ENCODE measurements at regions not wholly inside any gene's neighbourhood (a gene's known extent, or its start where the extent isn't known, plus 50 kb on each side); places are given as distances from the start of the nearest gene placed in this dataset.

DNA sequence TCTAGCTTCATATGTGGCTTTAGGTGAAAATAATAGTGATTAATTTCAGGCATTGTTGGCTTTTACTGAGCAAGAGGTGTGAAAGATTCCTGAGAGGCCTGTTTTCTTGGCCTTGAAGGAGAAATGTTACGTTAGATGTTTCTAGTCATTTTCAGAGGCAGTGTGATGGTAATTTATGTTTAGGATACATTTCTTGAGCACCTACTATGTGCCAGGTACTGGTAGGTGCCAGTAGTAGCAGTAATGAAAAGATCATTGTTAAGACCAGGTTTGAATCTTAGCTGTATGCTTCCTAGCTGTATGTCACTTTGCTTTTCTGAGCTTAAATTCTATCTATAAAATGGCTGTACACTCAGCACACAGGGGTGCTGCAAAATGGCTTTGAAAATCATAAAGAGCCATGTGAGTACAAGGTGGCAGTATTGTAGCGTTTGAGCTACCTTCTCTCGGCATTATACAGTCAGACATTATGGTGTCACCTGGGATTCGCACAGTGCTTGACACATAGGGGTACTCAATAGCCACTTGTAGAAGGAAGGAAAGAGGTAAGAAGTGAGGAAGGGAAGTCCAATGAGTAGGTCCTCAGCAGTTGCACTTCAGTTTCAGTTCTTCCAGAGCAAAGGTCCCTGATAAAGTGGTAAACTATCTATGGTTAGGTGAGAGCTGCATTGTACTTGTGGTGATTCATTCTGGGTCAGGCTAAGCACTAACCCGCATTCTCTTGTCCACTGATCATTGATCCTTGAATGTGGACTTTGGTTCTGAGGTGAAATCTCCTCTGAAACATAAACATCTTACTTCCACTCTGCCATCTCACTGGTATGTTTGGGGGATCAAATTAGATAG lies 166.5 kb upstream of the NR3C1 start:
- ChIA-PET POLR2A (no interaction called here), CTCF (interaction anchor here (0.9 kb wide), 1 partner anchor 256 kb away, joined by 3 read pairs; no protein-coding TSS in a partner anchor)
- DNase-seq, result no peak
- intact Hi-C loops (cut with micrococcal nuclease), result no loop called here
- Mint-ChIP-seq H3K4me3 (no peak overlapping the region), H3K4me1 (ENCODE audit: low read depth) (peaks cover 2% of the 10 kb centered on the region), H3K27ac (no peak overlapping the region), H3K9me3 (no peaks in the 10 kb centered on the region), H3K27me3 (peaks cover 3% of the 10 kb centered on the region), H3K36me3 (no peaks in the 10 kb centered on the region)

DNA sequence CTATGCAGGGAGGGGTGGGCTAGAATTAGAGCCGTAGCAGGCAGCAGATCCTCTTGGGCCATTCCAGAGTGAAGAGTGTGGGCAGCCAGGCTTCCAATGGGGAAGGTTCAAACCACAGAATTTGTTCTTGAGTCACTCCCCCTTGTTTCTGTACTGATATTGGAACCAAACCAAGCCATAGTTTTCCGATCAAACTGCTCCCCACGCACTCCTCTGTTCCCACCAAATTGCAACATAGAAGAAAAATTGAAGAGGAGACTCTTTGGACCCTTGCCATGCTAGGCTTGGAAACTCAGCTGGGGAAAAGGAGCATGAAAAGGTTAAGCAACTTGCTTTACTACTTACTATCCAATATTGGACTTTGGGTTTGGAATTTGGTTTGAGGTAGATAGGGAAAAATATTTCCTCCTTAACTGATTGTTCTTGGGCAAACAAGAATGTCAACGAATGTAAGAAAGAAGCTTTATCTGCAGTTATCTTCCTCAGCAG lies 165.8 kb upstream of the NR3C1 start:
- Mint-ChIP-seq H3K4me1 (ENCODE audit: low read depth) (peaks cover 5% of the 10 kb centered on the region), H3K4me3 (no peak overlapping the region), H3K27me3 (peaks cover 3% of the 10 kb centered on the region), H3K36me3 (no peaks in the 10 kb centered on the region), H3K27ac (no peak overlapping the region), H3K9me3 (no peaks in the 10 kb centered on the region)
- CTCF ChIA-PET, result interaction anchor here (0.9 kb wide), 1 partner anchor 256 kb away, joined by 3 read pairs; no protein-coding TSS in a partner anchor
- POLR2A ChIA-PET, result no interaction called here
- intact Hi-C loops (cut with micrococcal nuclease), result no loop called here
- no peak for DNase-seq

DNA sequence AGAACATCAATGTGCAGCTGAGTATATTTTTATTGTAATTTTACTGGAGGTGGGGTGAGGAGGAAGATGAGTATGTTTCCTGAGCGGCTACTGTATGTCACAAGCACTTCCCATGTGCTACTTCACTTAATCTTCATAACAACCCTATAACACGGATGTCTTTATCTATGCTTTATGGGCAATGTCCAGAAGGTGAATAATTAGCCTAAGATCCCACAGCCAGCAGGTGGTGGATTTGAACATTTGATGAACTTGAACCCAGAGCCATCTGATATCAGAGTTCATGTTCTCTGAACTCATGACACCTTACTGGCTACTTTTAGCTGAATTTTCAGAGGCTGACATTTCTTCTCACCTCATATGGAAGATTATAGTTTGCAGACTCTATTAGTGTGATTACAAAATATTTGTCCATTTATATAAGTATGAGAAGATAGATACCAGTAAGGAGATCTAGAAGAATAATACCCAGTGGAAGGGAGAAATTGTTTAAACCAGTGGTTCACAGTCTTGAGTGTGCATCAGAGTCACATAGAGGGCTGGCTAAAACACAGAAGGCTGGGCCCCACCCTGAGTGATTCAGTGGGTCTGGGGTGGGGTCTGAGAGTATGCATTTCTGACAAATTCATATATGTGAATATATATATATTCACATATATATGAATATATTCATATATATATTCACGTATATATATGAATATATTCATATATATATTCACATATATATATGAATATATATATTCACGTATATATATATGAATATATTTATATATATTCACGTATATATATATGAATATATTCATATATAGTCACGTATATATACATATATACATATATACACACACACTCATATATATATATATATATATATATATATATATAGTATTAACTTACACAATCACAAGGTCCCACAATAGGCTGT lies 164.4 kb upstream of the NR3C1 start:
- no peaks in the 10 kb centered on the region for H3K36me3 Mint-ChIP-seq
- intact Hi-C loops (cut with micrococcal nuclease), result no loop called here
- H3K4me3 Mint-ChIP-seq, result no peak overlapping the region
- POLR2A ChIA-PET, result no interaction called here
- H3K9me3 Mint-ChIP-seq, result no peaks in the 10 kb centered on the region
- peaks cover 5% of the 10 kb centered on the region for H3K4me1 Mint-ChIP-seq (ENCODE audit: low read depth)
- DNase-seq, result no peak
- peaks cover 3% of the 10 kb centered on the region for H3K27me3 Mint-ChIP-seq
- CTCF ChIA-PET, result no interaction called here
- H3K27ac Mint-ChIP-seq, result no peak overlapping the region

GRCh38 chr5:143566139-143566538 lies 162.7 kb upstream of the NR3C1 start:
- DNase-seq, result no peak
- H3K4me1 Mint-ChIP-seq (ENCODE audit: low read depth), result peaks cover 5% of the 10 kb centered on the region
- no peak overlapping the region for H3K4me3 Mint-ChIP-seq
- H3K9me3 Mint-ChIP-seq, result no peaks in the 10 kb centered on the region
- intact Hi-C loops (cut with micrococcal nuclease), result no loop called here
- ChIA-PET POLR2A (no interaction called here), CTCF (no interaction called here)
- peaks cover 3% of the 10 kb centered on the region for H3K27me3 Mint-ChIP-seq
- H3K27ac Mint-ChIP-seq, result no peak overlapping the region
- H3K36me3 Mint-ChIP-seq, result no peaks in the 10 kb centered on the region

DNA sequence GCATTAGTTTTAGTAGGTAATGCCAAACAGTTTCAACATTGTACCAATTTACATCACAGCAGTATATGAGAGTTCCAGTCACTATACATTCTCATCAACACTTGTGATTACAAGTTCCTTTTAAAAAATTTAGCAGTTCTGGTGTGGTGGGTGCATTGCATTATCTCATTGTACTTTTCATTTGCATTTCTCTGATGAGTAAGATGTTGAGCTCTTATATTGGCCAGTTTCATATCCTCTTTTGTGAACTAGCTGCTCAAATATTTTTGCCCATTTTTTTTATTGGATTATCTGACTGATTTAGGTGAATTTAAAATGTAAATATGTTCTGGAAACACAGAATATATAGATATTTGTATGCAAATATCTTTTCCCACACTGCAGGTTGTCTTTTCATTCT lies 160.9 kb upstream of the NR3C1 start:
- no peaks in the 10 kb centered on the region for H3K27me3 Mint-ChIP-seq
- ChIA-PET CTCF (no interaction called here), POLR2A (no interaction called here)
- no peak overlapping the region for H3K27ac Mint-ChIP-seq
- H3K36me3 Mint-ChIP-seq, result no peaks in the 10 kb centered on the region
- DNase-seq, result no peak
- H3K9me3 Mint-ChIP-seq, result no peaks in the 10 kb centered on the region
- intact Hi-C loops (cut with micrococcal nuclease), result no loop called here
- H3K4me1 Mint-ChIP-seq (ENCODE audit: low read depth), result peaks cover 6% of the 10 kb centered on the region
- H3K4me3 Mint-ChIP-seq, result no peak overlapping the region

GRCh38 chr5:143562935-143563334 lies 159.4 kb upstream of the NR3C1 start:
- no peak for DNase-seq
- peaks cover 10% of the 10 kb centered on the region for H3K4me1 Mint-ChIP-seq (ENCODE audit: low read depth)
- no peaks in the 10 kb centered on the region for H3K9me3 Mint-ChIP-seq
- H3K27ac Mint-ChIP-seq, result no peak overlapping the region
- intact Hi-C loops (cut with micrococcal nuclease), result no loop called here
- no peak overlapping the region for H3K4me3 Mint-ChIP-seq
- CTCF ChIA-PET, result interaction anchor here (1.1 kb wide), 1 partner anchor 11 kb away, joined by 3 read pairs; no protein-coding TSS in a partner anchor
- no peaks in the 10 kb centered on the region for H3K36me3 Mint-ChIP-seq
- POLR2A ChIA-PET, result no interaction called here
- no peaks in the 10 kb centered on the region for H3K27me3 Mint-ChIP-seq

DNA sequence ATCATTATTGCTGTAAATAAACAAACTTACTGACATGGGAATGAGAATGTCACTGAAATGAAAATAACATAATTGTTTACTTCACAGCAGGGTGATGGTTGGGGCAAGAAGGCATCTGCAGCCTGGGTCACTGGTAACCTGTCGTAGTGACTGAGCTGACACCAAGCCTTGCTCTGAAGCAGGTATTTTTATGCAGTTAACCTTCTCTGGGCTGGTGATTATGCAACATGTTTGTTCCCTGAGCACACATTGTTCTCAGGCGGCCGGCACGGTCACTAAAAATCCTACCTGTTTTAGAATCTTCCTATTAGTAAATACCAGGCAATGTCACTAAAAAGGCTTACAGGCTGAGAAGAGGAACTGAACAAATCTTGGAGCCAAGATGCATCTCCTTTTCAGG lies 157.7 kb upstream of the NR3C1 start:
- no peaks in the 10 kb centered on the region for H3K9me3 Mint-ChIP-seq
- H3K4me3 Mint-ChIP-seq, result no peak overlapping the region
- DNase-seq, result no peak
- no peaks in the 10 kb centered on the region for H3K36me3 Mint-ChIP-seq
- peaks cover 19% of the 10 kb centered on the region for H3K4me1 Mint-ChIP-seq (ENCODE audit: low read depth)
- intact Hi-C loops (cut with micrococcal nuclease), result no loop called here
- ChIA-PET POLR2A (no interaction called here), CTCF (no interaction called here)
- H3K27ac Mint-ChIP-seq, result no peak overlapping the region
- no peaks in the 10 kb centered on the region for H3K27me3 Mint-ChIP-seq

DNA sequence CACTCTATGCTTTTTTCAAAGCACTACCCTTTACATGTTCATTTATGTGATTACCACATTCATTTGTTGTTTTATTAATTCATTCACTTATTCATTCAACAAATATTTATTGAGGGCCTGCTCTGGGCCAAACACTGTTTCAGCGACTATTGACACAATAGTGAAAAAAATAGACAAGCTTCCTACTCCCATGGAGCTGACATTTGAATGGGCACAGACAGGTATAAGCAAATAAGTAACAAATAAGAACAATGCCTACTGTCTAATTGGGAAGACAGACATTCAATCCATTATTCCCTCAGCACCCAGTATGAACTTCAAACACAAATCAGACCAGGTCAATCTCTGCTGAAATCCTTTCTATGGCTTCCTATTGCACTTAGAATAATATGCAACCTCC lies 156.9 kb upstream of the NR3C1 start:
- Mint-ChIP-seq H3K9me3 (no peaks in the 10 kb centered on the region), H3K4me3 (no peak overlapping the region), H3K27ac (no peak overlapping the region), H3K4me1 (ENCODE audit: low read depth) (peaks cover 19% of the 10 kb centered on the region), H3K36me3 (no peaks in the 10 kb centered on the region), H3K27me3 (no peaks in the 10 kb centered on the region)
- DNase-seq, result no peak
- POLR2A ChIA-PET, result no interaction called here
- CTCF ChIA-PET, result no interaction called here
- intact Hi-C loops (cut with micrococcal nuclease), result no loop called here

DNA sequence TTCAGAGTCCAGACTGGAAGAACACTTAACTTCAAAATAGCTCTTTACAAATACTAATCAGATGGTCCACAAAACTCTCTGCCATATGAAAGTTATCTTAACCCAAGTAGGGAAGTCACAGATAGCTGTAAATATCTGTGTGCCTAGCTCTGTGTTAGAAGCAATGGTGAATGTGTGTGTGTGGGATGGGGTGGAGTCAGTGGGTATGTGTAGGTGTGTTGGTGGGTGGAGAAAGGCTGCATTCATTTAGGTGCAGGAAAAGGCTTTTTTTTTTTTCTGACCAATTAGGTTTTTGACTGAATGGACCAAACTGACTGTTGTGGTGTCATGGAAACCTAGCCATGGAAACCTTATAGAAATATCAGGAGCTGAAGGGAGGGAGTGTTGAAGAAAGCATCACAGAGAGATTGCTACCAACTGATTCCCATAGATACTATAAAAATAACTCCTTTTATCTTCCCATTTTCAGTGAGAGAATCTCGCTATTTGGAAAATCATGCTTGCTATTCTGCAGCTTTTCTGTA lies 156.2 kb upstream of the NR3C1 start:
- CTCF ChIA-PET, result no interaction called here
- Mint-ChIP-seq H3K4me1 (ENCODE audit: low read depth) (peaks cover 19% of the 10 kb centered on the region), H3K27me3 (no peaks in the 10 kb centered on the region), H3K27ac (no peak overlapping the region), H3K36me3 (no peaks in the 10 kb centered on the region), H3K4me3 (no peak overlapping the region), H3K9me3 (no peaks in the 10 kb centered on the region)
- intact Hi-C loops (cut with micrococcal nuclease), result loop anchor here (5.0 kb wide), 1 partner anchor 112 kb away; no protein-coding TSS in a partner anchor
- POLR2A ChIA-PET, result no interaction called here
- DNase-seq, result no peak

DNA sequence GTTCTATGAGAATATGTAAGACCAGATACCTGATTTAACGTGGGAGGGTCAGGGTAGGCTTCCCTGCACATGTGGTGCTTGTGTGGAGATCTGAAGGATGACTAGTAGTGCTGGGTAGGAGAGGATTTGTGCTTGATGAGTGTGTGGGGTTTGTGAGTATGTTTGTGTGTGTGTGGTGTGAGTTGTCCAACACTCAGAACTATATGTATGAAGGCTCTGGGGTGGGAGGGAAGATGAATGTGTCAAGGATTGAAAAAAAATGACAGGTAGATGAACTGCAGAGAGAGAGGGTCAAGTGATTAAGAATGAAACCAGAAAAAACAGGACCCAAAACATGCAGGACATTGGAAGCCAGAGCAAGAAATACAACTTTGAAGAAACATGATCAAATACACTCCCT lies 154.6 kb upstream of the NR3C1 start:
- ChIA-PET CTCF (no interaction called here), POLR2A (no interaction called here)
- Mint-ChIP-seq H3K4me1 (ENCODE audit: low read depth) (peaks cover 16% of the 10 kb centered on the region), H3K36me3 (no peaks in the 10 kb centered on the region), H3K27ac (no peak overlapping the region), H3K27me3 (no peaks in the 10 kb centered on the region), H3K9me3 (no peaks in the 10 kb centered on the region), H3K4me3 (no peak overlapping the region)
- intact Hi-C loops (cut with micrococcal nuclease), result loop anchor here (5.0 kb wide), 1 partner anchor 111 kb away; no protein-coding TSS in a partner anchor
- DNase-seq, result no peak

DNA sequence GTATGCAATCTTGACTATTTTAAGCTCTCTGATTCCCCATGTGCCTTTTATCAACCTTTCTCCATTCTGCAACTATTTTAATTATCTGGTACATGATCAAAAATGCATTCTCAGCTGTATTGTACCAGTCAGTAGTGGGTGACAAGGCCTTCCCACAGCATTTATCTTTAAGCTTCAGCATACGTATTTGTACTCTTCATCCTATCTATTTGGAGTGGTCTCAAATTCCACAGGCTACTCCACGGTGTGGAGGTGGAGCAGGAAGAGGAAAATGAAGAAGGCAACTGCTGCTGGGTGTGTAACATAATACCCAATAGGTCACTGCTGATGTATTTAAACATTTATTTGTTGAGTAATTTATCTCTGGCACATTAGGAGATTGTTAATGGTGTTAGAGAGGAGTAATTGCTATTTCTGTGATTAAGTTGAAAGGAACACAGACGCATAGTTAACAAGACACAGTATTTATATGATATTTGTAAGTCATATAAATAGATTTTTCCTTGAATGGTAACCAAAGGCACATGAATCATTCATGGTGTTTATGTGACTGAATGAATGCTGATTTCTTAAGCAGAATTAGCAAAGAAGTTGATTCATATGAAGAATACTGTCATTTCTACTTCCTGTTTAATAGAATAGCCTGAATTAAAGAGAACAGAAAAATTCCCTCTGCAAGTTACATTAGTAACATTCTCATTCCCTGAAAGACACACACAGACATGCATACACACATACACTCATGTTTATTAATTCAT lies 153.8 kb upstream of the NR3C1 start:
- Mint-ChIP-seq H3K36me3 (no peaks in the 10 kb centered on the region), H3K4me3 (no peak overlapping the region), H3K27ac (peak overlapping the region; percentile 9), H3K27me3 (no peaks in the 10 kb centered on the region), H3K9me3 (no peaks in the 10 kb centered on the region), H3K4me1 (ENCODE audit: low read depth) (peaks cover 16% of the 10 kb centered on the region)
- intact Hi-C loops (cut with micrococcal nuclease), result loop anchor here (1.0 to 5.0 kb wide), 2 partner anchors 48 to 110 kb away; no protein-coding TSS in a partner anchor
- no peak for DNase-seq
- ChIA-PET CTCF (interaction anchor here (0.6 kb wide), 1 partner anchor 49 kb away, joined by 3 read pairs; no protein-coding TSS in a partner anchor), POLR2A (no interaction called here)
